BJ (cell line): ENCODE measurements at regions not wholly inside any gene's neighbourhood (a gene's known extent, or its start where the extent isn't known, plus 50 kb on each side); places are given as distances from the start of the nearest gene placed in this dataset.

Experiments
- CTCF ChIA-PET: fragments of 350-600 bp; formaldehyde crosslinking; extraction: SDS; loops from one replicate; lab custom pipeline; 2021; ENCODE audit warnings: antibody characterized with exemption, inconsistent platforms; lab: Yijun Ruan, JAX
- POLR2A ChIA-PET: fragments of 300-600 bp; sonication (Branson Sonifier 250); formaldehyde crosslinking; extraction: SDS; loops from one replicate; lab custom pipeline; 2021; ENCODE audit warnings: antibody characterized with exemption; lab: Charles Lee
- DNase-seq: peaks from one replicate; pipeline ENCODE4 v3.0.0-alpha.2; 2011; ENCODE audit warnings: low read depth
- H3K27me3 ChIP-seq: 2 replicates; pipeline ENCODE4 v1.6.0; 2011; ENCODE audit warnings: low read length; ENCODE audit not compliant: control insufficient read depth, insufficient read depth
- H3K36me3 ChIP-seq: 2 replicates; pipeline ENCODE4 v1.5.1; 2011; ENCODE audit warnings: low read length; ENCODE audit not compliant: control insufficient read depth, insufficient read depth
- H3K4me3 ChIP-seq: 2 replicates; pipeline ENCODE4 v1.5.1; 2011; ENCODE audit warnings: low read depth, mild to moderate bottlenecking, control low read depth, low read length
- TF ChIP-seq, protein P1 (sequence below): IDR thresholded peaks from 2 replicates; pipeline ENCODE4 v1.5.1; 2011; ENCODE audit warnings: low read depth, mild to moderate bottlenecking, control low read depth, inconsistent platforms, low read length, moderate library complexity; ENCODE audit not compliant: insufficient read depth

DNA sequence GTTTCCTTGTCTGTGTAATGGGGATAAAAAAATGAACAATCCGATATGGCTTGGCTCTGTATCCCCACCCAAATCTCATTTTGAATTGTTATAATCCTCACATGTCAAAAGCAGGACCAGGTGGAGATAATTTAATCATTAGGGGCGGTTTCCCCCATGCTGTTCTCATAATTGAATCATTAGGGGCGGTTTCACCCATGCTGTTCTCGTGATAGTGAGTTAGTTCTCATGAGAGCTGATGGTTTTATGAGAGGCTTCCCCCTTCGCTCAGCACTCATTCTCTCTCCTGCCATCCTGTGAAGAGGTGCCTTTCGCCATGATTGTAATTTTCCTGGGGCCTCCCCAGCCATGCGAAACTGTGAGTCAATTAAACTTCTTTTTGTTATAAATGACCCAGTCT is 633.5 kb downstream of the RAPGEF2 start:
- no peaks in the 10 kb centered on the region for H3K27me3 ChIP-seq
- DNase-seq, result no peak
- ChIA-PET CTCF (no interaction called here), POLR2A (no interaction called here)
- no peak overlapping the region for H3K4me3 ChIP-seq
- no peaks in the 10 kb centered on the region for H3K36me3 ChIP-seq
- TF ChIP-seq, protein P1, sequence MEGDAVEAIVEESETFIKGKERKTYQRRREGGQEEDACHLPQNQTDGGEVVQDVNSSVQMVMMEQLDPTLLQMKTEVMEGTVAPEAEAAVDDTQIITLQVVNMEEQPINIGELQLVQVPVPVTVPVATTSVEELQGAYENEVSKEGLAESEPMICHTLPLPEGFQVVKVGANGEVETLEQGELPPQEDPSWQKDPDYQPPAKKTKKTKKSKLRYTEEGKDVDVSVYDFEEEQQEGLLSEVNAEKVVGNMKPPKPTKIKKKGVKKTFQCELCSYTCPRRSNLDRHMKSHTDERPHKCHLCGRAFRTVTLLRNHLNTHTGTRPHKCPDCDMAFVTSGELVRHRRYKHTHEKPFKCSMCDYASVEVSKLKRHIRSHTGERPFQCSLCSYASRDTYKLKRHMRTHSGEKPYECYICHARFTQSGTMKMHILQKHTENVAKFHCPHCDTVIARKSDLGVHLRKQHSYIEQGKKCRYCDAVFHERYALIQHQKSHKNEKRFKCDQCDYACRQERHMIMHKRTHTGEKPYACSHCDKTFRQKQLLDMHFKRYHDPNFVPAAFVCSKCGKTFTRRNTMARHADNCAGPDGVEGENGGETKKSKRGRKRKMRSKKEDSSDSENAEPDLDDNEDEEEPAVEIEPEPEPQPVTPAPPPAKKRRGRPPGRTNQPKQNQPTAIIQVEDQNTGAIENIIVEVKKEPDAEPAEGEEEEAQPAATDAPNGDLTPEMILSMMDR, result no peak

DNA sequence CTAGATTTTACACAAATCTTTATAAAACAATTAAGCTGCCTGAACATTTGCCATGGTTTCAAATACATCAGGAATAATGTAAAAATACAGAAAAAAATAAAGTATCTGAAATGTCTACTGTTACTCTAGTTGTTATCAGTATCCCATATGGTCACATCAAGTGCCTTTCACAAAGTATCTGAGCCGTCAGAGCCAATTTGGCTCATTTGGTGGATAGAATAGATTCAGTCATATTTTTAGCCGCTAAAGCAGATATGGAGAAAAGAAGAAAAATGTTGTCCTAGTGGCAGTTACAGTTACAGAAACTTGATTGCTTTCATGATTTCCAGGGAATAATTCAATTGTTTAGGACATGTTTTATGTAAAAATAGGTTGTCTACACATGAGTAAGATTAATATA is 641.1 kb downstream of the RAPGEF2 start:
- H3K4me3 ChIP-seq, result no peak overlapping the region
- ChIA-PET POLR2A (no interaction called here), CTCF (no interaction called here)
- TF ChIP-seq, protein P1, result no peak
- no peaks in the 10 kb centered on the region for H3K36me3 ChIP-seq
- no peaks in the 10 kb centered on the region for H3K27me3 ChIP-seq
- DNase-seq, result no peak

DNA sequence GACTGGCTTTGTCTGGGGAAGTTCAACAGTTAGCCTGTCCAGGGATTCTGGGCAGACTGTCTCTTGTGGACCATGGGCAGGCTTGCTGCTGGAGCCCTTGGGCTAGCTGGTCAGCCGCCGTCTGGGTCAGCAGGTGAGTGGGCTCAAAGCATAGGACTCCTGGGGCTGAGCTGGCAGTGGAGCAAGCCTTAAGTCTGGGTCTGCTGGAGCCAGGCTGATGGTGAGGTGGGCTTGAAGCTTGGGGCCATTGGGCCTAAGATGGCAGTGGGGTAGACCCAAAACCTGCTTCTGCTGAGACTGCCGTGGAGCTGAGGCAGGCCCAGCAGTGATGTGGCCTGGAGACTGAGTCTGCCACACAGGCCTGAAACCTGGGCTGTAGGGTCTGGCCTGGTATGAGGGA is 645.1 kb downstream of the RAPGEF2 start:
- ChIA-PET POLR2A (no interaction called here), CTCF (no interaction called here)
- Histone ChIP-seq H3K27me3 (no peaks in the 10 kb centered on the region), H3K4me3 (no peak overlapping the region), H3K36me3 (no peaks in the 10 kb centered on the region)
- DNase-seq, result no peak
- TF ChIP-seq, protein P1, result no peak

DNA sequence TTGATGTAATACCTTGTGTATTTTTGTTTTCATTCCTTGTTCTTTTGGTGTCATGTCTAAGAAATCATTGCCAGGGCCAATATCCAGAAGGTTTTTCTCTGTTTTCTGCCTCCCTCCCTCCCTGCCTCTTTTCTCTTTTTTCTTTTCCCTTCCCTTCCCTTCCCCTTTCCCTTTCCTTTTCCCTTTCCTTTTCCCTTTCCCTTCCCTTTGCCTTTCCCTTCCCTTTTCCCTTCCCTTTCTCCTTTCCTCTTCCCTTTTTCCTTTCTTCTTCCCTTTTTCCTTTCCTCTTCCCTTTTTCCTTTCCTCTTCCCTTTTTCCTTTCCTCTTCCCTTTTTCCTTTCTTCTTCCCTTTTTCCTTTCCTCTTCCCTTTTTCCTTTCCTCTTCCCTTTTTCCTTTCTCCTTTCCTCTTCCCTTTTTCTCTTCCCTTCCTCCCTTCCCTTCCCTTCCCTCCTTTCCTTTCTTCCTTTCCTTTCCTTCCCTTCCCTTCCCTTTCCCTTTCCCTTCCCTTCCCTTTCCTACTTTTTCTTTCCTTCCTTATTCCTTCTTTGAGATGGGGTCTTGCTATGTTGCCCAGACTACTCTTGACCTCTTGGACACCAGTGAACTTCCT is 646.1 kb downstream of the RAPGEF2 start:
- ChIA-PET CTCF (no interaction called here), POLR2A (no interaction called here)
- Histone ChIP-seq H3K4me3 (no peak overlapping the region), H3K27me3 (no peaks in the 10 kb centered on the region), H3K36me3 (no peaks in the 10 kb centered on the region)
- DNase-seq, result no peak
- TF ChIP-seq, protein P1, result no peak

DNA sequence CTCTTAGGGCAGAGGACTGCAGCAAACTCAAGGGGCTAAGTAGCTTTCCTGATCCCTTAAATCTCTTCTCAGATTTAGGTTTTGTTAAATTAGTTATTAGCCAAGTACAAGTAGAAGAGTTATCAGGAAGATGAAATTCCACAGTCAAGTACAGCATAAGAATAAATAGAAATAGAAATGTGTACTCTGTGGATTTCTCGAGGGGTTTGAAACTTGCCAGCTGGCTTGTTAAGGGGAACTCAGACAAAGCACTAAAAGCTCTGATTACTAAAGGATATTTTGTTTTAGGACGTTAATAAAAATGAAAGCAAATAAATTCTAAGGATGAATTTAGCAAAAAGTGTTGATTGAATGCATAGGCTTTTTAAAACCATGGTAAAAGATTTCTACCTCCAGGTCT is 654.6 kb downstream of the RAPGEF2 start:
- Histone ChIP-seq H3K27me3 (no peaks in the 10 kb centered on the region), H3K36me3 (no peaks in the 10 kb centered on the region), H3K4me3 (no peak overlapping the region)
- no peak for DNase-seq
- CTCF ChIA-PET, result interaction anchor here (1.3 kb wide), 1 partner anchor 13 kb away, joined by 3 read pairs; no protein-coding TSS in a partner anchor
- TF ChIP-seq, protein P1, result no peak
- POLR2A ChIA-PET, result no interaction called here
